Mucosa of stomach (tissue), 1 donor: ENCODE measurements at regions not wholly inside any gene's neighbourhood (a gene's known extent, or its start where the extent isn't known, plus 50 kb on each side); places are given as distances from the start of the nearest gene placed in this dataset.
"Not testable (repeated sequence)": the region's sequence is repeated elsewhere in the genome, so short reads cannot be mapped to it uniquely, and the experiment has no call there.

ENCODE experiments used
- H3K27me3 ChIP-seq: one replicate; pipeline ENCODE4 v1.7.0; 2013; ENCODE audit warnings: mild to moderate bottlenecking, low read length; ENCODE audit not compliant: control insufficient read depth, insufficient read depth
- H3K36me3 ChIP-seq: one replicate; pipeline ENCODE4 v1.7.0; 2013; ENCODE audit warnings: low read length; ENCODE audit not compliant: control insufficient read depth, insufficient read depth
- H3K4me1 ChIP-seq: one replicate; pipeline ENCODE4 v1.7.0; 2013; ENCODE audit warnings: mild to moderate bottlenecking, low read length; ENCODE audit not compliant: control insufficient read depth, insufficient read depth
- H3K4me3 ChIP-seq: one replicate; pipeline ENCODE4 v1.7.0; 2013; ENCODE audit warnings: low read length
- H3K9ac ChIP-seq: one replicate; pipeline ENCODE4 v1.7.0; 2013; ENCODE audit warnings: mild to moderate bottlenecking, low read length, moderate library complexity
- H3K9me3 ChIP-seq: one replicate; pipeline ENCODE4 v1.7.0; 2013; ENCODE audit warnings: mild to moderate bottlenecking, low read length, moderate library complexity; ENCODE audit not compliant: control insufficient read depth
- donor health status: Pancreatic carcinoma.

DNA sequence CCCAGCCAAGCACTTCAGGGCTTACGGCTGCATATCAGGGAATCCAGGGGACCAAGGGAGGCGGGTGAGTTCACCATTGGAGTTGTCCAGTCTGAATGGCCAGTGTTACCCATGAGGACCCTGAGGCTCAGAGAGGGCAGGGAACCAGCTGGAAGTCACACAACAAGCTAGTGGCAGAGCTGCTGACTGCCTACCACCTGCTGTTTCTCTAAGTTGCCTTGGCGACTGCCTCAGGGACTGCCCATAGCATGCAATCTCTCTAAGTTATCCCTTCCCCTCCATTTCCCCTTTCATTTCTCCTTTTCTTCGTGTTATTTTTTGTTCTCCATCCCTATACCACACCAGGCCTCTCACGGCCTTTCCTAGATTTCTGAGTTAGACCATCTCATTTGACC, 71.8 kb upstream of the SIRPA start:
- Histone ChIP-seq H3K9ac (no peak overlapping the region), H3K4me1 (peaks cover 11% of the 10 kb centered on the region), H3K36me3 (no peaks in the 10 kb centered on the region), H3K27me3 (no peaks in the 10 kb centered on the region), H3K9me3 (peaks cover 5% of the 10 kb centered on the region), H3K4me3 (no peak overlapping the region)

- Histone ChIP-seq H3K27me3 (no peaks in the 10 kb centered on the region), H3K9ac (no peak overlapping the region), H3K4me3 (no peak overlapping the region), H3K4me1 (peaks cover 5% of the 10 kb centered on the region), H3K9me3 (peaks cover 5% of the 10 kb centered on the region), H3K36me3 (no peaks in the 10 kb centered on the region)
These were observed 72.4 kb upstream of the SIRPA start for GRCh38 chr20:1822564-1823449.

GRCh38 chr20:1820138-1821079, 74.8 kb upstream of the SIRPA start:
- Histone ChIP-seq H3K9ac (no peak overlapping the region), H3K4me3 (no peak overlapping the region), H3K9me3 (peaks cover 5% of the 10 kb centered on the region), H3K36me3 (no peaks in the 10 kb centered on the region), H3K4me1 (no peaks in the 10 kb centered on the region), H3K27me3 (no peaks in the 10 kb centered on the region)

- Histone ChIP-seq H3K9me3 (peaks cover 5% of the 10 kb centered on the region), H3K36me3 (no peaks in the 10 kb centered on the region), H3K9ac (no peak overlapping the region), H3K27me3 (no peaks in the 10 kb centered on the region), H3K4me3 (no peak overlapping the region), H3K4me1 (no peaks in the 10 kb centered on the region)
These were observed 75.7 kb upstream of the SIRPA start for GRCh38 chr20:1819311-1820137.

DNA sequence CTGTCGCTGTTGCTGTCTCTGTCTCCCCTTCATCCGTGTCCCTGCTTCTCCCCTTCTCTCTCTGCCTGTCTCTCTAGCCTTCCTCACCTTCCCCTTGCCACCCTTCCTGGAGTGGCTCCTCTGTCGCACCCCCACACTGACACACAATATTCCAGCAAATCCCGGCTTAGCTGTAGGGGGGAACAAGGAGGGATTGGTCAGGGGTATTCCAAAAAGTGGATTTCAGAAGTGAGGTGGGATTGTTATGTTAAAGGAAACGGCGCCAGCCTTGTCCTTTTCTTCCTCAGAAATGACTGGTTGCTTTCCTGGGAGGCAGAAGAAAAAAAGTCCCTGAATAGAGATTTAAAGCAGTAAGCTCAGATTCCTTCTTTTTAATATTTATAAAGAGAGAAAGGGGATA, 76.3 kb upstream of the SIRPA start:
- Histone ChIP-seq H3K27me3 (no peaks in the 10 kb centered on the region), H3K4me1 (no peaks in the 10 kb centered on the region), H3K9ac (no peak overlapping the region), H3K4me3 (no peak overlapping the region), H3K9me3 (peaks cover 5% of the 10 kb centered on the region), H3K36me3 (no peaks in the 10 kb centered on the region)

DNA sequence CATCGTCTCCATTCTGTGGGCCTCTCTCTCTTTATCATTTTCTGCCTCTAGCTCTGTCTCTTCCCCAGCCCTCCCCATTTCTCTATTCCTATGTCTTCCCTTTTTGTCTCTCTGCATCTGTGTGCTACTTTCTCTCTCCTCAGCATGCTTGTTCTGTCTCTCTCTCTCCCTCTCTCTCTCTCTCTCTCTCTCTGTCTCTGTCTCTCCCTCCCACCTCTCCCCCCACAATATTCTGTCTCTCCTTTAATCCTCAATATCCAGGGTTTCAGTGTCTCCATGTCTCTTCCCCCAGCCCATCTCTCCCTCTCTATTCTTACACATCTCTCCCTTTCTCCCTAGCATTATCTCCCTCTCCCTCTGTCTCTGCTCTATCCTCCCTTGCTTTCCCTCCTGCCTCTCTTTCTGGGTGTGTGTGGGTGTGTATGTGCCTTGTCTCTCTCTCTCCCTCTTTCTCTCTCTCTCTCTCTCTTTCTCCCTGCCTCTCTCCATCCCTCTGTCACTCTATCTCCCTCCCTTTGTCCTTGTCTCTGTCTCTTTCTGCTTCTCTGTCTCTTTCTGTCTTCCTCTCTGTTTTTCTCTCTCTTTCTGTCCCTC, 76.9 kb upstream of the SIRPA start:
- Histone ChIP-seq H3K4me3 (no peak overlapping the region), H3K9ac (no peak overlapping the region), H3K27me3 (no peaks in the 10 kb centered on the region), H3K36me3 (no peaks in the 10 kb centered on the region), H3K4me1 (peaks cover 4% of the 10 kb centered on the region), H3K9me3 (peaks cover 5% of the 10 kb centered on the region)

- H3K4me1 ChIP-seq = peaks cover 8% of the 10 kb centered on the region
- no peaks in the 10 kb centered on the region for H3K27me3 ChIP-seq
- H3K9me3 ChIP-seq = no peaks in the 10 kb centered on the region
- no peak overlapping the region for H3K4me3 ChIP-seq
- H3K36me3 ChIP-seq = no peaks in the 10 kb centered on the region
- no peak overlapping the region for H3K9ac ChIP-seq
These were observed 77.5 kb upstream of the SIRPA start for GRCh38 chr20:1817577-1818211.

DNA sequence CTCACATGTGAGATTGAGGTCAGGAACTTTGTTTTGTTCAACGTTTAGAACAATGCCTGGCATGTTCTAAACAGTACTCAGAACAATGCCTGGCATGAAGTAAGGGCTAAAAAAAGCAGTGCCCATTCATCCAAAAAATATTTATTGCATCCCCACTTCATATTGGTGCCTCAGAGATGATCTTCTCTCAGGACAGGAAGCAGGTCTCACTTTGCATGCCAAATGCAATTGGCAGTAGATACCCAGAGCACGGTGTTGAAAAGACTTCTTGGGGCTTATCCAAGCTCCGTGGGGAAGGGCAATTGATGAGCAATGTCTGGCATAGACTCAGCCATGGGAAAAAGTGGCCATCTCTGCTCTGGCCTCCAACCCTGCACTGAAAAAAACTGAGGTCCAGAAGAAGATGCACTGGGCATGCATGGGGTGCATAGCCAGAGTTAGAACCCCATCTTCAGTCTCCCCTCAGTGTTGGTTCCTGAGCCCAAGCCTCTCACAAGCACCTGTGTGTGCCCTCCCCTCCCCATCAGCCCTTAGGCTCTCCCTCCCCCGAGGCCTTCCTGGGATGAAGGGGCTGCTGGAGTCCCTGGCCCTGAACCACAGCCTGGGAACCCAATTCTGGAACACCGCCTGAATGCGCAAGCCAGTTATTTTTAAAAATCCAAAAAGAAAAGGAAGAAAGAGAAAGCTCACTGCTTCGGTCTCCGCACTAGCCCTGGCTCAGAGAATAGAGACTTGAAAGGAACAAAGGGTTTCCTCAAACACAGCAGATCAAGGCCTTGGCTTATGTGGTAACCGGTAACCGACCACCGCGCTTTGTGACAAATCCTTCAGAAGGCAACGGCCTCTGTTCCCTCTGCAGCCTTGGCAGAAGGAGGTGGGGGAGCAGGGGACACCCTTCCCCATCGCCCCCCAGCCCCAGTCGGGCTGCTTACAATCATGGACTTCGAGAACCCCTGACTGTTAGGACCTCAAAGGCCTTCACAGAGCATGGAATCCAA, 78.5 kb upstream of the SIRPA start:
- H3K9me3 ChIP-seq = no peaks in the 10 kb centered on the region
- no peak overlapping the region for H3K9ac ChIP-seq
- peaks cover 15% of the 10 kb centered on the region for H3K4me1 ChIP-seq
- H3K4me3 ChIP-seq = no peak overlapping the region
- H3K27me3 ChIP-seq = no peaks in the 10 kb centered on the region
- no peaks in the 10 kb centered on the region for H3K36me3 ChIP-seq

DNA sequence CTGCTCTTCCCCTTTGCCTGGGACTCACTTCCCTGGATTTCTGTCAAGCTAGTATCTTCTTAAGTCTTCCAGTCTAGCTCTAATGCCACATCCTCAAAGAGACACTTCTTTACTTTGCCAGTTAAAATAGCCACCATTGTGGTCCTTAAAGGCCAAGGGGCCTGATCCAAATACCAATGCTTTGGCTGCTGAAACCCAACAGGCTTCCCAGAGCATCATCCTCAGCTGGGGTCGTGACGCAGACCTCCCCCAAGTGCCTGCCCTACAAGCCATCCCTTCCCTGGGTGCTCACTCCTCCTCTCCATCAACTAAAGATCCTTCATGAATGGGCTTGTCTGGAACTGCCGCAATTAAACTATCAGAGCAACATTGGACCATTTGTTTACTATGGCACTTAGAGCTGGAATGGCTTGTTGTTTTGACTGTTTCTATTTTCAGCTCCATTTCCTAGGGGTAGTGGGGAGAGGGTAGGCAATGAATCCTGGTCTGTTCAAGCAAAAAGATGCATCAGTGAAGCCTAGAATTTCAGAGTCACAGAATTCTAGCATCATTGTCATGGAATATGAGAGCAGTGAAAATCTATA, 79.6 kb upstream of the SIRPA start:
- Histone ChIP-seq H3K4me3 (no peak overlapping the region), H3K27me3 (no peaks in the 10 kb centered on the region), H3K9me3 (no peaks in the 10 kb centered on the region), H3K36me3 (no peaks in the 10 kb centered on the region), H3K4me1 (peaks cover 26% of the 10 kb centered on the region), H3K9ac (no peak overlapping the region)

DNA sequence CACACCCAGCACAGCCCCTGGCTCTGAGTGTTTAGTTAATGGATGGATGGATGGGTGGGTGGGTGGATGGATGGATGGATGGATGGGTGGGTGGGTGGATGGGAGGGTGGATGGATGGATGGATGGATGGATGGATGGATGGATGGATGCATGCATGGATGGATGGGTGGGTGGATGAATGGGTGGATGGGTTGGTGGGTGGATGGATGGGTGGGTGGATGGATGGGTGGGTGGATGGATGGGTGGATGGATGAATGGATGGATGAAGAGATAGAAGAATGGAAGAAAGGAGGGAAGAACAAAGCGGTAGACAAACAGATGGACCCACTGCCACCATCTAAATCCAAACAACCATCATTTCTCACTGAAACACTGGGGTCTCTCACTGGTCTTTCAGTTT, 80.3 kb upstream of the SIRPA start:
- H3K4me1 ChIP-seq = peaks cover 28% of the 10 kb centered on the region
- H3K36me3 ChIP-seq, H3K27me3 ChIP-seq, H3K4me3 ChIP-seq, H3K9ac ChIP-seq, H3K9me3 ChIP-seq: not testable (repeated sequence)
